ENCODE measurements at regions not wholly inside any gene's neighbourhood (a gene's known extent, or its start where the extent isn't known, plus 50 kb on each side); places are given as distances from the start of the nearest gene placed in this dataset.

GRCh38 chr6:21505574-21505990, 88.0 kb upstream of the SOX4 start:
- FAIRE-seq, result no peak
- Histone ChIP-seq H3K9me3 (ENCODE audit: control insufficient read depth in 2 of 3, insufficient read depth in 1 of 3, low read length in 3 of 3) (no peaks in the 10 kb centered on the region), H3K27me3 (ENCODE audit: control insufficient read depth, insufficient read depth, low read length) (no peaks in the 10 kb centered on the region), H3K9ac (ENCODE audit: low read length in 3 of 3) (no peak overlapping the region), H3K36me3 (ENCODE audit: control insufficient read depth in 2 of 3, insufficient read depth in 3 of 3, low read length in 3 of 3) (no peaks in the 10 kb centered on the region), H3K4me3 (ENCODE audit: low read length in 3 of 3) (no peak overlapping the region), H3K4me1 (ENCODE audit: control insufficient read depth in 2 of 3, insufficient read depth in 2 of 3, low read depth in 1 of 3, low read length in 3 of 3) (no peaks in the 10 kb centered on the region), H3K27ac (ENCODE audit: low read depth in 2 of 2, low read length in 2 of 2) (no peak overlapping the region)
- no peak for DNase-seq
- intact Hi-C loops (cut with DNase I), result no loop called here
- TF ChIP-seq, protein P1, sequence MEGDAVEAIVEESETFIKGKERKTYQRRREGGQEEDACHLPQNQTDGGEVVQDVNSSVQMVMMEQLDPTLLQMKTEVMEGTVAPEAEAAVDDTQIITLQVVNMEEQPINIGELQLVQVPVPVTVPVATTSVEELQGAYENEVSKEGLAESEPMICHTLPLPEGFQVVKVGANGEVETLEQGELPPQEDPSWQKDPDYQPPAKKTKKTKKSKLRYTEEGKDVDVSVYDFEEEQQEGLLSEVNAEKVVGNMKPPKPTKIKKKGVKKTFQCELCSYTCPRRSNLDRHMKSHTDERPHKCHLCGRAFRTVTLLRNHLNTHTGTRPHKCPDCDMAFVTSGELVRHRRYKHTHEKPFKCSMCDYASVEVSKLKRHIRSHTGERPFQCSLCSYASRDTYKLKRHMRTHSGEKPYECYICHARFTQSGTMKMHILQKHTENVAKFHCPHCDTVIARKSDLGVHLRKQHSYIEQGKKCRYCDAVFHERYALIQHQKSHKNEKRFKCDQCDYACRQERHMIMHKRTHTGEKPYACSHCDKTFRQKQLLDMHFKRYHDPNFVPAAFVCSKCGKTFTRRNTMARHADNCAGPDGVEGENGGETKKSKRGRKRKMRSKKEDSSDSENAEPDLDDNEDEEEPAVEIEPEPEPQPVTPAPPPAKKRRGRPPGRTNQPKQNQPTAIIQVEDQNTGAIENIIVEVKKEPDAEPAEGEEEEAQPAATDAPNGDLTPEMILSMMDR (IDR thresholded peaks at IDR 0.05; ENCODE audit: borderline replicate concordance, extremely low read depth, insufficient read depth), result no peak

DNA sequence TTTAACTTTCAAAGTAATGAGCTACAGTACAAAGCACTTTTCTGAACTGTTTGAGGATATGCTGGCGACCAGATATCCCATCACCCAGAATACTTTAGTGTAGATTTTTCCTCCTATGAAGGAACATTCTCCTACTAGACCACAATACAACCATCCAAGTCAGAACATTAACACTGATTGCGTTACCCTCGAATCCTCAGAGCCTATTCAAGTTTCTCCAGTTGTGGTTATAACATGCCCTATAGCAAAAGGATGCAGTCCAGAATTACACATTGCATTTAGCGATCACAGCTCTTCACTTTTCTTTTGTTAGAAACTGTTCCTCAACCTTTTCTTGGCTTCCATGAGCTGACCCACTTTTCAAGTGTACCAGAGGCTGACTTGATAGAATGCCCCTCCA, 87.4 kb upstream of the SOX4 start:
- H3K36me3 ChIP-seq (ENCODE audit: control insufficient read depth in 2 of 3, insufficient read depth in 3 of 3, low read length in 3 of 3), result no peaks in the 10 kb centered on the region
- no peak overlapping the region for H3K4me3 ChIP-seq (ENCODE audit: low read length in 3 of 3)
- DNase-seq (no peak), FAIRE-seq (no peak)
- no peak overlapping the region for H3K27ac ChIP-seq (ENCODE audit: low read depth in 2 of 2, low read length in 2 of 2)
- intact Hi-C loops (cut with DNase I), result no loop called here
- no peaks in the 10 kb centered on the region for H3K27me3 ChIP-seq (ENCODE audit: control insufficient read depth, insufficient read depth, low read length)
- no peaks in the 10 kb centered on the region for H3K9me3 ChIP-seq (ENCODE audit: control insufficient read depth in 2 of 3, insufficient read depth in 1 of 3, low read length in 3 of 3)
- H3K9ac ChIP-seq (ENCODE audit: low read length in 3 of 3), result no peak overlapping the region
- H3K4me1 ChIP-seq (ENCODE audit: control insufficient read depth in 2 of 3, insufficient read depth in 2 of 3, low read depth in 1 of 3, low read length in 3 of 3), result no peaks in the 10 kb centered on the region
- TF ChIP-seq, protein P1 (IDR thresholded peaks at IDR 0.05; ENCODE audit: borderline replicate concordance, extremely low read depth, insufficient read depth), result no peak

DNA sequence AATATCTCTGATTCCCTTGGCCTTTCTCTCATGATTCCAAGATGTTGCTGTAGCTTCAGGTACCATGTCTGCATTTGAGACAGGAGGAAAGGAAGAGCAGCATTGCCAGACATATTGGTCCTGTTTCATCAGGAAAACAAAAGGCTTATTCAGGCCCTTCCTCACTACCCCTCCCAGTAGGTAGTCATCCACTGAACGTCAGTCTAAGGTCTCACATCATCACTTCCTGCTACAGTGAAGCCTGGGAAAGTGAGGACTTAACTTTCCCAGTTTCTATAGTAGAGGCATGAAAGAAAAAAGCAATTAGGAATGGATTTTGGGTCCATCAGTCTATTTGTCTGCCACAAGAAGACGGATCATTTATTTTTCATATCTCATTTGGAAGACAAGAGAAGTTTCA, 85.7 kb upstream of the SOX4 start:
- H3K9me3 ChIP-seq (ENCODE audit: control insufficient read depth in 2 of 3, insufficient read depth in 1 of 3, low read length in 3 of 3), result no peaks in the 10 kb centered on the region
- no peaks in the 10 kb centered on the region for H3K27me3 ChIP-seq (ENCODE audit: control insufficient read depth, insufficient read depth, low read length)
- DNase-seq (no peak), FAIRE-seq (no peak)
- TF ChIP-seq, protein P1 (IDR thresholded peaks at IDR 0.05; ENCODE audit: borderline replicate concordance, extremely low read depth, insufficient read depth), result no peak
- no peaks in the 10 kb centered on the region for H3K4me1 ChIP-seq (ENCODE audit: control insufficient read depth in 2 of 3, insufficient read depth in 2 of 3, low read depth in 1 of 3, low read length in 3 of 3)
- no peak overlapping the region for H3K4me3 ChIP-seq (ENCODE audit: low read length in 3 of 3)
- intact Hi-C loops (cut with DNase I), result no loop called here
- H3K9ac ChIP-seq (ENCODE audit: low read length in 3 of 3), result no peak overlapping the region
- no peaks in the 10 kb centered on the region for H3K36me3 ChIP-seq (ENCODE audit: control insufficient read depth in 2 of 3, insufficient read depth in 3 of 3, low read length in 3 of 3)
- no peak overlapping the region for H3K27ac ChIP-seq (ENCODE audit: low read depth in 2 of 2, low read length in 2 of 2)

- Histone ChIP-seq H3K27me3 (ENCODE audit: control insufficient read depth, insufficient read depth, low read length) (no peaks in the 10 kb centered on the region), H3K4me3 (ENCODE audit: low read length in 3 of 3) (no peak overlapping the region), H3K9me3 (ENCODE audit: control insufficient read depth in 2 of 3, insufficient read depth in 1 of 3, low read length in 3 of 3) (no peaks in the 10 kb centered on the region), H3K9ac (ENCODE audit: low read length in 3 of 3) (no peak overlapping the region), H3K36me3 (ENCODE audit: control insufficient read depth in 2 of 3, insufficient read depth in 3 of 3, low read length in 3 of 3) (no peaks in the 10 kb centered on the region), H3K4me1 (ENCODE audit: control insufficient read depth in 2 of 3, insufficient read depth in 2 of 3, low read depth in 1 of 3, low read length in 3 of 3) (no peaks in the 10 kb centered on the region), H3K27ac (ENCODE audit: low read depth in 2 of 2, low read length in 2 of 2) (no peak overlapping the region)
- DNase-seq (no peak), FAIRE-seq (no peak)
- TF ChIP-seq, protein P1 (IDR thresholded peaks at IDR 0.05; ENCODE audit: borderline replicate concordance, extremely low read depth, insufficient read depth), result no peak
- intact Hi-C loops (cut with DNase I), result no loop called here
Observed at GRCh38 chr6:21508753-21509152, 84.8 kb upstream of the SOX4 start.

Data from kidney (tissue), 13 donors.